ENCODE measurements at regions not wholly inside any gene's neighbourhood (a gene's known extent, or its start where the extent isn't known, plus 50 kb on each side); places are given as distances from the start of the nearest gene placed in this dataset.
"Not testable (repeated sequence)": the region's sequence is repeated elsewhere in the genome, so short reads cannot be mapped to it uniquely, and the experiment has no call there.

DNA sequence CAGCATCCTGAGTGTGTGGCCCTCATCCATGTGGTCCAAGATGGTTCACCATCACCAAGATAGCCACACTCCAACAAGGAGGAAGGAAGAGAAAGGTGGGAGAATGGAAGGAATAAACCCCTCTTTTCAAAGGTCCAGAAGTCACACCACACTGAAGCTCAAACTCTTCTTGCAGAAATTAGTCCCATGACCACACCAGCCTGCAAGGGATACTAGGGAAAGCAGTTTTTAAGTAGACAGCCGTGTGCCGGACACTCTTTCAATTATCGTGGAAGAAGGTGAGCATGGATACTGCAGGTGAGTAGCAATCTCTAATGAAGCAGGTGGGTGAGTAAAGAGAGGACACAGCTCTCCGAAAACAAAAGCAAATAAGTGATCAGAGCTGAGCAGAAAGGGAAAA is 191.7 kb upstream of the IRF2BP2 start:
- DNase-seq; H3K27ac ChIP-seq (ENCODE audit: low read length in 2 of 2); H3K4me3 ChIP-seq (ENCODE audit: control extremely low read depth in 1 of 5, extremely low read depth in 1 of 5, insufficient read depth in 1 of 5, low read depth in 2 of 5, low read length in 4 of 5); H3K9ac ChIP-seq (ENCODE audit: low read length); ATAC-seq (ENCODE audit: low read depth); H3K27me3 ChIP-seq (replicated peaks in 1 of 4; ENCODE audit: control extremely low read depth in 1 of 4, control insufficient read depth in 3 of 4, insufficient read depth in 4 of 4, low read length in 3 of 4); H3K4me1 Mint-ChIP-seq; CTCF ChIA-PET; H4K20me1 ChIP-seq (ENCODE audit: control insufficient read depth, insufficient read depth, low read length, poor library complexity, severe bottlenecking); H3K79me2 ChIP-seq (ENCODE audit: control insufficient read depth, insufficient read depth, low read length); H2AFZ ChIP-seq (ENCODE audit: insufficient read depth, low read depth, low read length, poor library complexity, severe bottlenecking); H3K27me3 Mint-ChIP-seq; H3K4me2 ChIP-seq (replicated peaks; ENCODE audit: low read depth, low read length, poor library complexity, severe bottlenecking); H3K4me3 Mint-ChIP-seq; H3K36me3 ChIP-seq (replicated peaks in 1 of 2; ENCODE audit: control extremely low read depth in 1 of 2, control insufficient read depth in 1 of 2, extremely low read depth in 1 of 2, insufficient read depth in 2 of 2, low read length in 1 of 2); H3K9me3 Mint-ChIP-seq (ENCODE audit: insufficient read depth); H3K4me1 ChIP-seq (ENCODE audit: control insufficient read depth in 2 of 2, insufficient read depth in 2 of 2, low read length in 2 of 2); H3K9me3 ChIP-seq (ENCODE audit: control extremely low read depth in 1 of 3, control insufficient read depth in 2 of 3, insufficient read depth in 1 of 3, low read length in 2 of 3); intact Hi-C loops (cut with micrococcal nuclease); POLR2A ChIA-PET; H3K27ac Mint-ChIP-seq: not testable (repeated sequence)
- WGBS (ENCODE audit: insufficient coverage): no CpG with 5 or more reads among the region's 4 CpGs

DNA sequence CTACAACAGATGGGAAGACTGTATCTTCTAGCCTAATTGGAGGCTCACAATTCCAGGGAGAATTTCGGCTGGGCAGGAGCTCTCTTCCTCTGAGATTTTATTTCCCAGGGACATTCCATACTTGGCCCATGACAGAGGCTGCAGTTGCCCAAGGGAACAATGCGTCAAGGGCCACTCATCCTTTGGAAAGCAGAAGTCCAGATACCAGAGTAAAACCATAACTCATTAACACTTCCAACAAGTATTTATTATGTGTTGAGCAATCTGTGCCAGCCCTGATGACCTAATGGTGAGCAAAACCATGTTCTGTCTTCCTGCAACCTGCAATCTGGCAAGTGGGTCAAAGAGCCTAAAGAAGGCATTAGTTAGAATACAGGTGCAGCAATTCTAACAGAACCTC is 191.2 kb upstream of the IRF2BP2 start:
- DNase-seq; H3K9ac ChIP-seq (ENCODE audit: low read length); H3K27me3 ChIP-seq (replicated peaks in 1 of 4; ENCODE audit: control extremely low read depth in 1 of 4, control insufficient read depth in 3 of 4, insufficient read depth in 4 of 4, low read length in 3 of 4); H3K79me2 ChIP-seq (ENCODE audit: control insufficient read depth, insufficient read depth, low read length); H3K4me1 Mint-ChIP-seq; H3K27me3 Mint-ChIP-seq; H3K9me3 ChIP-seq (ENCODE audit: control extremely low read depth in 1 of 3, control insufficient read depth in 2 of 3, insufficient read depth in 1 of 3, low read length in 2 of 3); intact Hi-C loops (cut with micrococcal nuclease); POLR2A ChIA-PET; H3K27ac ChIP-seq (ENCODE audit: low read length in 2 of 2); H3K27ac Mint-ChIP-seq; ATAC-seq (ENCODE audit: low read depth); H3K36me3 ChIP-seq (replicated peaks in 1 of 2; ENCODE audit: control extremely low read depth in 1 of 2, control insufficient read depth in 1 of 2, extremely low read depth in 1 of 2, insufficient read depth in 2 of 2, low read length in 1 of 2); CTCF ChIA-PET; H3K9me3 Mint-ChIP-seq (ENCODE audit: insufficient read depth); H3K4me3 ChIP-seq (ENCODE audit: control extremely low read depth in 1 of 5, extremely low read depth in 1 of 5, insufficient read depth in 1 of 5, low read depth in 2 of 5, low read length in 4 of 5); H3K4me1 ChIP-seq (ENCODE audit: control insufficient read depth in 2 of 2, insufficient read depth in 2 of 2, low read length in 2 of 2); H4K20me1 ChIP-seq (ENCODE audit: control insufficient read depth, insufficient read depth, low read length, poor library complexity, severe bottlenecking); H3K4me3 Mint-ChIP-seq; H3K4me2 ChIP-seq (replicated peaks; ENCODE audit: low read depth, low read length, poor library complexity, severe bottlenecking); H2AFZ ChIP-seq (ENCODE audit: insufficient read depth, low read depth, low read length, poor library complexity, severe bottlenecking): not testable (repeated sequence)
- no CpG with 5 or more reads among the region's 2 CpGs for WGBS (ENCODE audit: insufficient coverage)

DNA sequence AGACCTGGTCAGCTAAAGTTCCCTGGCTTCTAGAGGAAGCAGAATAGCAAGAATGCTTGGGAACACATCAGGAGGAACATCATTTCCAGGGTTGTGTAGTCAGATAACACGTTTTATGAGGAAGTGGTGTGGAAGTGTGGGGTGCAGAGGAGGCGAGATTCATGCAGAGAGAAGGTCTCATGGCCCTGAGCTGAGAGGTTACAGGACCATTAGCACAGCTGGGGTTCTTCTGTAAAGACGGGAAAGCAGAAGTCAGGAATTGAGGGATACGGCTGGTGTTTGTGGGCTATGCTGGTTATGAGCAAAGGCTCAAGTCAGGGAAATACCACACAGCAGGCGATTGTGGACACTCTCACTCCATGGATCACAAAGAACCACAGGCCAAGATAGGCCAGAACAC is 190.6 kb upstream of the IRF2BP2 start:
- H3K36me3 ChIP-seq (replicated peaks in 1 of 2; ENCODE audit: control extremely low read depth in 1 of 2, control insufficient read depth in 1 of 2, extremely low read depth in 1 of 2, insufficient read depth in 2 of 2, low read length in 1 of 2); intact Hi-C loops (cut with micrococcal nuclease); CTCF ChIA-PET; H4K20me1 ChIP-seq (ENCODE audit: control insufficient read depth, insufficient read depth, low read length, poor library complexity, severe bottlenecking); H3K79me2 ChIP-seq (ENCODE audit: control insufficient read depth, insufficient read depth, low read length); H3K9ac ChIP-seq (ENCODE audit: low read length); POLR2A ChIA-PET; H3K27me3 Mint-ChIP-seq; ATAC-seq (ENCODE audit: low read depth); H3K4me2 ChIP-seq (replicated peaks; ENCODE audit: low read depth, low read length, poor library complexity, severe bottlenecking); H3K9me3 Mint-ChIP-seq (ENCODE audit: insufficient read depth); H3K4me3 ChIP-seq (ENCODE audit: control extremely low read depth in 1 of 5, extremely low read depth in 1 of 5, insufficient read depth in 1 of 5, low read depth in 2 of 5, low read length in 4 of 5); H3K4me1 ChIP-seq (ENCODE audit: control insufficient read depth in 2 of 2, insufficient read depth in 2 of 2, low read length in 2 of 2); H3K27ac ChIP-seq (ENCODE audit: low read length in 2 of 2); H3K27me3 ChIP-seq (replicated peaks in 1 of 4; ENCODE audit: control extremely low read depth in 1 of 4, control insufficient read depth in 3 of 4, insufficient read depth in 4 of 4, low read length in 3 of 4); H3K27ac Mint-ChIP-seq; DNase-seq; H3K9me3 ChIP-seq (ENCODE audit: control extremely low read depth in 1 of 3, control insufficient read depth in 2 of 3, insufficient read depth in 1 of 3, low read length in 2 of 3); H2AFZ ChIP-seq (ENCODE audit: insufficient read depth, low read depth, low read length, poor library complexity, severe bottlenecking); H3K4me1 Mint-ChIP-seq; H3K4me3 Mint-ChIP-seq: not testable (repeated sequence)
- WGBS (ENCODE audit: insufficient coverage): 56% methylated on average over 2 of the region's 5 CpGs

DNA sequence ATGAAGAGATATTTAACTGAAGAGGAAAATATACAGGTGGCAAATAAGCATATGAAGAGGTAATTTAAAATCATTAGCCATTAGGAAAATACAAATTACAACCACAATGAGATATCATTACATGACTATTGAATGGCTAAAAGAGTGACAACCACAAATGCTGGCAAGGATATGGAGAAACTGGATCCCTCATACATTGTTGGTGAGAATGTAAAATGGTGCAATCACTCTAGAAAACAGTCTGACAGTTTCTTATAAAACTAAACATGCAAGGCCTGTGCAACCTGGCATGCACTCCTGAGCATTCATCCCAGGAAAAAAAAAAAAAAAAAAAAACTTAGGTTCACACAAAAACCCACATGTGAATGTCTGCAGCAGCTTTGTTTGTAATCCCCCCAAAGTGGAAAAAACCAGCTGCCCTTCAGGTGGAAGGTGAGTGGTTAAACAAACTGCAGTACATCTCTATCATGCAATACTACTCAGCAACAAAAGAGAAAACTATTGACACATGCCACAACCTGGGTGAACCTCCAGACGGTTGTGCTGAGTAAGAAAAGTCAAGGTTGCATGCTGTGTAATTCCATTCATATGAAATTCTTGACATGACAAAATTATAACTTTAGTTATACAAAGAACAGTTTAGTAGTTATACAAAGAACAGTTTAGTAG is 189.2 kb upstream of the IRF2BP2 start:
- H2AFZ ChIP-seq (ENCODE audit: insufficient read depth, low read depth, low read length, poor library complexity, severe bottlenecking); POLR2A ChIA-PET; H3K9me3 Mint-ChIP-seq (ENCODE audit: insufficient read depth); H3K4me3 ChIP-seq (ENCODE audit: control extremely low read depth in 1 of 5, extremely low read depth in 1 of 5, insufficient read depth in 1 of 5, low read depth in 2 of 5, low read length in 4 of 5); H3K27me3 ChIP-seq (replicated peaks in 1 of 4; ENCODE audit: control extremely low read depth in 1 of 4, control insufficient read depth in 3 of 4, insufficient read depth in 4 of 4, low read length in 3 of 4); H3K9ac ChIP-seq (ENCODE audit: low read length); H3K4me1 Mint-ChIP-seq; ATAC-seq (ENCODE audit: low read depth); intact Hi-C loops (cut with micrococcal nuclease); H3K4me2 ChIP-seq (replicated peaks; ENCODE audit: low read depth, low read length, poor library complexity, severe bottlenecking); H3K27me3 Mint-ChIP-seq; H3K4me3 Mint-ChIP-seq; H3K4me1 ChIP-seq (ENCODE audit: control insufficient read depth in 2 of 2, insufficient read depth in 2 of 2, low read length in 2 of 2); H3K9me3 ChIP-seq (ENCODE audit: control extremely low read depth in 1 of 3, control insufficient read depth in 2 of 3, insufficient read depth in 1 of 3, low read length in 2 of 3); H3K27ac ChIP-seq (ENCODE audit: low read length in 2 of 2); CTCF ChIA-PET; DNase-seq; H3K79me2 ChIP-seq (ENCODE audit: control insufficient read depth, insufficient read depth, low read length); H3K27ac Mint-ChIP-seq; H4K20me1 ChIP-seq (ENCODE audit: control insufficient read depth, insufficient read depth, low read length, poor library complexity, severe bottlenecking); H3K36me3 ChIP-seq (replicated peaks in 1 of 2; ENCODE audit: control extremely low read depth in 1 of 2, control insufficient read depth in 1 of 2, extremely low read depth in 1 of 2, insufficient read depth in 2 of 2, low read length in 1 of 2): not testable (repeated sequence)
- no CpG with 5 or more reads among the region's 1 CpG for WGBS (ENCODE audit: insufficient coverage)
